NCI-H1930 (cell line): ENCODE measurements at regions not wholly inside any gene's neighbourhood (a gene's known extent, or its start where the extent isn't known, plus 50 kb on each side); places are given as distances from the start of the nearest gene placed in this dataset.

ENCODE experiments used
- DNase-seq, 2 experiments: peaks; one replicate each; lab custom pipeline; 2025; lab: John Stamatoyannopoulos, UW

- no peak for DNase-seq
These were observed 975.2 kb upstream of the GHITM start for GRCh38 chr10:83164156-83164555.

DNA sequence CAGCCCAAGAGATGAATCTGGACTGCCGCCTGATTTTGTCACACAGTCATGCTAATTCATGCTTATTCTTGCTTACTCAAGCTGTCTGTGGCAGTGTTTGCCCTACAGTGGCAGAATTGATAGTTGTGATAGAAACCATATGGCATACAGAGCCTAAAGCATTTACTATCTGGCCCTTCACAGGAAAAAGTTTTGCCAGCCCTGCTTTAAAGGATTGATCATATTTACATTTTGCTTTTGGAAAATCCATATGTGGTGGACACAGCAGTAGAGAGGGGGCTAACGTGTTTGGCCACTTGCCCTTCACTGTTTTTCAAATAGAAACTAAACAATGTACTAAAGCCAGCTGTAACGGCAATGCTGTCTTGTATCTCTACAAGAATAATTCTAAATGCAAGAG, 974.0 kb upstream of the GHITM start:
- DNase-seq, result no peak

GRCh38 chr10:83166344-83166743, 973.0 kb upstream of the GHITM start:
- no peak for DNase-seq

GRCh38 chr10:83167081-83167480, 972.2 kb upstream of the GHITM start:
- no peak for DNase-seq

- no peak for DNase-seq
These were observed 962.4 kb upstream of the GHITM start for GRCh38 chr10:83176901-83177300.

- no peak for DNase-seq
These were observed 960.8 kb upstream of the GHITM start for GRCh38 chr10:83178526-83178925.

DNA sequence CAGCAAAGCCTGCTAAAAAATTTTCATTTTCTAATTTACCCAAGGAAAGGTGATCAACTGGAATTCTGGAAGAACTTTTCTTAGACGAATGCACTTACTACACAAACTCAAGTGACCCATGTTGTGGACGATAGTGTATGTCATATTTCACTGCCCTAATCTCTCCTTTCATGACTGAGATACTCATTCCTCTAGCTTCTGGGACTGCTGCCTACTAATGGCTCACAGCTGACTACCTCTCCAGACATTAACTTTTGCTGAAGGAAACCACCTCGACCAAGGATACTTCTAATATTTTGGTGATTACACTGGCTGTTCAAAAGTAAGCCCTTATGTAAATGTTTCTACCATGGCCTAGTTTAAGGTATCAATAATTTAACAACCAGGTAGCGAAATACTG, 959.9 kb upstream of the GHITM start:
- no peak for DNase-seq

DNA sequence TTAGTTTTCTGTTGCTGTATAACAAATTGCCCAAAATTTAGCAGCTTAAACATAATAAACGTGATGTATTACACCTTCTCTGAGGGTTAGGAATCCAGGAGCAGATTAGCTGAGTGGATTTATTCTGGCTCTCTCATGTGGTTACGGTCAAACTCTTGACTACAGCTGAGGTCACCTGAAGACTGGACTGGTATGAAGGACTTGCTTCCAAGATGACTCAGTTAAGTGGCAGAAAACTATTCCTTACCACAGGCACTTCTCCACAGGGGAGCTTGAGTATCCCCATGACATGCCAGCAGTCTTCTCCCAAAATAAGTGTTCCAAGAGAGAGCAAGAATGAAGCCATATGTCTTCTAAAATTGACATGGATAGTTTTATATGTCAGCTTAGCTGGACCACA, 957.2 kb upstream of the GHITM start:
- no peak for DNase-seq

DNA sequence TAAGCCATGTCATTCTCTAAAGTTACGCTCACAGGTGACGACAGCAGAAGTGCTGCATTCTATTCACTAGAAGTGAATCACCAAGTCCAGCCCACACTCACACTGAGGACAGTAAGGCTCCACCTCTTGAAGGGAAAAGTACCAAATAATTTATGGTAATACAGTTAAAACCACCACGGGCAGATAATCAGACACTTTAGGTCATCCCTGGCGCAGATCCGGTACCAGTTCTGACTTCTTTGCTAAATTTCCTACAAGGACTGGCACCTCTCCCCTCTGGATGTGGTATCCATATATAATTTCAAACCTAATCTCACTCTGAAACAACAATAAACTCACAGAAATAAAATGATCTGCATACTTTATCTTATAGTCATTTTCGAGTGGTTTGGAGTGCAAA, 954.7 kb upstream of the GHITM start:
- no peak for DNase-seq

GRCh38 chr10:83190614-83191013, 948.7 kb upstream of the GHITM start:
- no peak for DNase-seq

GRCh38 chr10:83193026-83193425, 946.3 kb upstream of the GHITM start:
- no peak for DNase-seq

- no peak for DNase-seq
These were observed 944.3 kb upstream of the GHITM start for GRCh38 chr10:83195021-83195420.

GRCh38 chr10:83199374-83199773, 939.9 kb upstream of the GHITM start:
- no peak for DNase-seq

DNA sequence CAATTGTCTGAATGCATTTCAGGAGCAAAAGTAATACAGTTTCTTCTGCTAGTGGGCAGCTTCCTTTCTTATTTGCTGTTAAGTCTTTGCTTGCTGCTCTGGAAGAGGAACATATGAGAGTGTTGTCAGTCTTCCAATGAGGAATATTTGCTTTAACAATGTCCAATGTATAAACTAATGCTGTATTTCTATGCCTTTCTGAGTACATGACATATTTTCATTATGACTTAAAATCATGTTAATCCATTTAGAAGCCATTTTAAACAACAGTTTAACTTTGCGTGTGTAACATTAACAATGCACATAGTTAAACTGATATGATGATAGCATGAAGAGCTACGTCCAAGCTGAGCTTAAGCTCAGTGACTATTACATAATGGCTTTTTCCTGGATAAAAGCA, 933.4 kb upstream of the GHITM start:
- DNase-seq, result no peak

DNA sequence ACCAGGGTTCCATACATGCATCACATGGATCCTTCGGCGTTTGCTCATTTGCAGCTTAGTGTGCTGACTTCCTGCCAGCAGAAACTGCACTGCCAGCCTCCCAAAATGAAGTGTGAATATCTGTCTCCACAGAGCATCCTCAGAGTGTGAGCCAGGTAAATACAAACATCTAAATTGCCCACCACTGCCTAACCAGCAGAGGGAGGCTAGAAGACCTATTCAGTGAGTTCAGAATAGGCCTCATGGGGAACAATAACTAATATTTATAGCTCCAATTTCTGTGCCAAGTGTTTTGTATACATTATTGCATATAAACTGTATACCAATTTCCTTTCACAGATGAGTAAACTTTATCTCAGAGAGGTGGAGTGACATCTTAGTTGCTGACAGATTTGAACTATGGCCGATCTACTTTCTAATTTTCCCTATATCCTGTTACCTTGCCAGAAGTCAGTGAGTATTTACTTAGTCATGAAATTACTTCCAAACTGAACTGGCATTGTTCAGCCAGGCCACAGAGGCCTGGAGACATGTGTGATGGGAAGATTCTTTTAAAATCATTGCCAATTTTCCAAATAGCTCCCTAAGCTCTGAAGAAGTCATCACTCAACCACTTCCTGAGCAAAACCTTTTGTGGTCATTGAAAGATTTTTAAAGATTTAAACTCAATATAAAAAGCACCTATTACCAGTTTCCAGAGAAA, 926.5 kb upstream of the GHITM start:
- DNase-seq, result no peak

GRCh38 chr10:83214136-83214535, 925.2 kb upstream of the GHITM start:
- no peak for DNase-seq

DNA sequence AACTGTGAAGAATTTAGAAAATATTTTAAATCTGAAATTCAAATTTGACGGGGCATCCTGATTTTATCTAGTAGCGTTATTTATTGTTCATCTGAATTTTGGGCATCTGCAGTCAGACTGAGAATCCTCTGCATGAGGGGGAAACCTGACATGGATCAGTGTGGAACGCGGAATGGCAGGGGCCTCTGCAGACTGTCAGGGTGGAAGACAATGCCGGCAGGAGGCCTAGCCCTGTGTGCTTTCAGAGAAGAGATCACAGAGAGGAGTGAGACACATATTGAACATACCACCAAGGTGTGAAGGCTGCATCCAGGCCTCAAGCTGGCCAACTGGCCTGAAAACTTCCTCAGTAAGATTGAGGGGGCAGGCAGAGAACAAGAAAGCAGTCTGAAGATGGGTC, 921.1 kb upstream of the GHITM start:
- no peak for DNase-seq

DNA sequence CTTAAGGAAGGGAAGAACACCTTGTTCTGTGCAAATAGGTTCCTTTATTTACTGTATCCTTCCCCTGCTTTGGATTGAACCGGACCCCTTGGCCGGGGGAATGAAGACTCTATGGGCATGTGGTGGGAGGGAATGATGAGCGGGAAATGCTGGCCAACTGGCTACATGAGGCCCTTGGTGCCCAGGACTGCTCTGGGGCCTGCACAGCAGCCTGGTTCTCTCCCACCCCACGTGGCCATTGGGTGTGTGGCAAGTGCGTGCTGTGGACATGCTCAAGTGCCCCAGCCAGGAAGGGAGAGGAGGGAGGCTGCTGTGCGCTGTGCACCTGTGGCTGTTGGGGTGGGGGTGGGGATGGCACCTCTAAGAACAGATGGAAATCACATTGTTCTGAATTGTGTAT, 917.0 kb upstream of the GHITM start:
- no peak for DNase-seq

- DNase-seq, result no peak
These were observed 916.2 kb upstream of the GHITM start for GRCh38 chr10:83222832-83223742.

DNA sequence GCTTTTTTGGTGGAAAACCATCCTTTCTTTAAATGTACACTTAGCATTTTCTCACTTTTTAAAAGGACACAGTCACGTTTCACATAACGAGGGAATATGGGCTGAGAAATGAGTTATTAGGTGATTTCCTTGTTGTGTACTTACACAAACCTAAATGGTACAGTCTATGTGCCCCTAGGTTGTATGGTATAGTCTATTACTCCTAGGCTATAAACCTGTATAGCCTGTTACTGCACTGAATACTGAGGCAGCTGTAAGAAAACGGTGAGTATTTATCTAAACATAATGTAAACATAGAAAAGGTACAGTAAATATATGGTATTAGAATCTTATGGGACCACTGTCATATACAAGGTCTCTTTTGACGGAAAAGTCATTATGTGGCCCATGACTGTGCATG, 913.5 kb upstream of the GHITM start:
- no peak for DNase-seq

DNA sequence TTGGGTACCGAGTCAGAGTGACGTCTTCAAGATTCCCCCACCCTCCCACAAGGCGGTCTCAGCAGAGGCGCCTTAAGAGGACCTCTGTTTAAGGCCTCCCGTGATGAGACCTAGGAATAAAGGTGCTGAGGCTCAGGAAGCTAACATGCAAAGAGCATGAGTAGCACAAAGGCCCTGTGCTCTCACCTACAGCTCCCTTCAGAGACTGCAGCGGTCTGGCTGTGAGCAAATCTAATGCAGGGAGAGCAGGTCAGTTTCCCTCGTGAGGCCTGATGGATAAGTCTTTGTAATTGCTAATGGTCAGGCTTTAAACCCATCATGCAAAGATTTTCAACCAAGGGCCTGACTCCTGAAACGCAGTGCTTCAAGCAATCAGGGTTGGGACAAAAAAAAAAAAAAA, 909.3 kb upstream of the GHITM start:
- DNase-seq, result no peak

- DNase-seq, result no peak
These were observed 905.6 kb upstream of the GHITM start for GRCh38 chr10:83233691-83234090.

DNA sequence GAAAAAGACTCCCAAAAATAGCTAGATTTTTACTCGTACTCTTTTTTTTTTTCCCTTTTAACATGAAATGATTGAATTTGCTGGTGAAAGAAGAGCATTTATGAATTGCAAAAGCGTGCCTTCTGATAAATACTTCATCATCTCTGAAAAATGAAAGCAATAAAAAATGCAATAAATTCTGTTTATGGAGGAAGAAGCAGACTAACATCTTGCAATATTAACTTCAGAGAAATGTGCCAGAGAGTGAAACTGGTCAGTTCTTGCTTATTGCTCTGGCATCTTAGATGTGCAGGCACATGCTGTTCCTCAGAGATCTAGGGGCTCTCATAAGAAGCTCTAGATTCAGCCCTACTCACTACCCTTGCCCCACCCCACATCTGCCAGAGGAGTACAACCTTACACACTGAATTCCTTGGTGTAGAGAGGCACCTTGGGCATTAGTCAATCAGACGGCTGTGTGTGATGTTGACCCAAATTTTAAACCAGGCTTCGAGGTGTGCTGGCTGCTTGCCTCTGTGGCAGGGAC, 891.1 kb upstream of the GHITM start:
- no peak for DNase-seq
